GM18873 (cell line): ENCODE measurements at regions not wholly inside any gene's neighbourhood (a gene's known extent, or its start where the extent isn't known, plus 50 kb on each side); places are given as distances from the start of the nearest gene placed in this dataset.
"Not testable (repeated sequence)": the region's sequence is repeated elsewhere in the genome, so short reads cannot be mapped to it uniquely, and the experiment has no call there.

Source experiments
- ATAC-seq: cut with Tn5 transposase; IDR thresholded peaks from one replicate; pipeline ENCODE4 v1.9.1; 2021; ENCODE audit warnings: mild to moderate bottlenecking, moderate library complexity, moderate number of reproducible peaks; ENCODE audit not compliant: unreplicated experiment, low FRiP score

DNA sequence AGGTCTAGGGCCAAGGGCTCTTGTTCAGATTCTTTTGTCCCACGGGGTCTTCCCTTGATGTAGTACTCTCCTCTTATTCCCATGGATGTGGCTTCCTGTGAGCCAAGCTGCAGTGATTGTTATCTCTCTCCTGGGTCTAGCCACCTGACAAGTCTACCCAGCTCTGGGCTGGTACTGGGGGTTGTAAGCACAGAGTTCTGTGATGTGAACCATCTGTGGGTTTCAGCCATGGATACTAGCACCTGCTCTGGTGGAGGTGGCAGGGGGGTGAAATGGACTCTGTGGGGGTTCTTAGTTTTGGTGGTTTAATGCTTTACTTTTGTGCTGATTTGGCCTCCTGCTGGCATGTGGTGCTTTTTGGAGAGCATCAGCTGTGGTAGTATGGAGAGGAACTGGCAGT lies 350.8 kb downstream of the DNAJB9 start:
- no peak for ATAC-seq

DNA sequence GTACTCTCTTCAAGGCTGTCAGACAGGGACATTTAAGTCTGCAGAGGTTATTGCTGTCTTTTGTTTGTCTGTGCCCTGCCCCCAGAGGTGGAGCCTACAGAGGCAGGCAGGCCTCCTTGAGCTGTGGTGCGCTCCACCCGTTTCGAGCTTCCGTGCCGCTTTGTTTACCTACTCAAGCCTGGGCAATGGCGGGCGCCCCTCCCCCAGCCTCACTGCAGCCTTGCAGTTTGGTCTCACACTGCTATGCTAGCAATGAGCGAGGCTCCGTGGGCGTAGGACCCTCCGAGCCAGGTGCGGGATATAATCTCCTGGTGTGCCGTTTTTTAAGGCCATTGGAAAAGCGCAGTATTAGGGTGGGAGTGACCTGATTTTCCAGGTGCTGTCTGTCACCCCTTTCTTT lies 373.4 kb downstream of the DNAJB9 start:
- not testable (repeated sequence) for ATAC-seq

DNA sequence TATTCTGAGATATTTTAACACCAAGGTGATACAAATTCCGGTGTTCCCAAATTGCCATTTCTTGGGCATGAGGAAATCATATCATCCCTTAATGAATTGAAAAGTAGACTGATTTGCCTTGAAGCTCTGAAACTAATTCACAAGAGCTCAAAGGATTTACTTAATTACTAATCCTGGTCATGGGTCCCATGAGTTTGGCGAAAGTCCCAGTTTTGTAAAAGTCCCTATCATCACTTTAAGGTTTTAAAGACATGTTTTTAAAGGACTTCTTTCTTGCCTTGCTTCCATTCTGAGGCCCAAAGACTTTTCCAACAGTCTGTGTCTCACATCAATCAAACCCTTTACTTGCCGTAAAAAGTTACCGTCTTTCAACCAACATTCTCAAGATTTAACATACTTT lies 377.9 kb downstream of the DNAJB9 start:
- no peak for ATAC-seq

DNA sequence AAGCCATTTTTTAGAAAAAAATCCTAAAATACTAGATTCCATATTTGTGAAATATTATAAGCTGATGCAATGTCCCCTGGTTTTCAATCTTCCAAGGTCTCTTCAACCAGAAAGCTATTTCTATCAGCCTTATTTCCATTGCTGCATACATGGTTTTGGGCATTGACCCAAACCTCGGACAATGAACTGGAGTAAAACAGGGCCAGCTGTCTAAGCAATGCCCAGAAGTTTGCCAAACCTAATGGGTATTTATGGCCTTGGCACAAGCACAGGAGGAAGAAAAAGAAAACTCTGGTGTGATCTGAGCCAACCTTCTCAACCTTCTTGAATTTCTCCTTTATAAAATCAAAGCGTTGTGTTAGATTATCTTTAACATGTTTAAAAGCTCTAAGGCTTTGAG lies 402.3 kb downstream of the DNAJB9 start:
- ATAC-seq, result no peak

DNA sequence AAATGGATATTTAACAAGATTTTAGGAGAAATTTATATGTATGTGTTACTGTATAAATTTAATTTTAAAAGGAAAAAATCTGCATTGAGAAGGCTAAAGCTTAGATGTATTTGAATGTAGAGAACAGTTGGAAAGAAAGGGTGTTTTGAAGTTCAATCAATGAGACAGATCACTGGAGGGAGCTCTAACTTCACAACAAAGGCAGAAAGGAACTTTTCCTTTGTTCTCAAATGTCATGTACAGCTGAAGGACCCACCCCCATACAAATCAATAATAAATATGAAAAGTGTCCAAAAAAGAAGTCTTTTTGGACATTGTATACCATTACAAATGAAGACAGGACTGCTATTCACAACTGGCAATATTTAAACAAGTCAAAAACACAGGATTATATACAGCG lies 403.4 kb downstream of the DNAJB9 start:
- no peak for ATAC-seq

DNA sequence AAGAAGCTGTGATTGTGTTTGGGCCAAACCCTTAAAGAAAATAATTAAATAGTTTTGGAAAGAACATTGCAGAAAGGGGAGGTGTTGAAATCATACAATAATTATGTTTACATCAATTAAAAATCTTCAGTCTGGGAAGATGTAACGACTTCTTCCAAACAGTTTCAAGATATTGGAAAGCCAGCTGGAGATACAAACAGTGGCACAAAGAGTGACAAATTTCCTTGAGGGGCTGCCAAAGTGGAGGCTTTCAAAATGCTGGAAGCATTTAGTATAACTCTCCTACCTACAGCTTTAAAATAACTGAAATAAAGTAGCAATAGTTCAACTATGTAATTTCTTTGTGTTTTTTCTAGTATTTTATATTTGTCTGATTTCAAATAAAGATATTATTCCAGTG lies 405.0 kb downstream of the DNAJB9 start:
- ATAC-seq, result no peak

DNA sequence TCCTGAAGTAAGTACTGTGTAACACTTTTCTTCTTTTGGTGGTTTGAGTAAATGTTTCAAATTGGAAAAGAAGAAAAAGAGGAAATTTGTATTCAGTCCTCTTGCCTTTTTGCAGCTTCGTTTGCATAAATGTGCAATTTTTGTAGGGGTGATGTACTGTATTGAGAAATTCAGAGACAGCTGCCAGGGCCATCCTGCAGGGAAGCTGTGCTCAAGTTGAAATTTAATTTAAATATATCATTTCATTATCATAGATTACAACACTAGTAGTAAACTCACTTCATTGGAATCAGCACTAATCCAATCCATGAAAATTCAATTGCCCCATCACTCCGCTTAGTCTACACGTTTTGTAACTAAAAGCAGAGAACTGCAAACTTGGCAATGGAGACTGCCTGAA lies 415.4 kb downstream of the DNAJB9 start:
- ATAC-seq, result no peak

DNA sequence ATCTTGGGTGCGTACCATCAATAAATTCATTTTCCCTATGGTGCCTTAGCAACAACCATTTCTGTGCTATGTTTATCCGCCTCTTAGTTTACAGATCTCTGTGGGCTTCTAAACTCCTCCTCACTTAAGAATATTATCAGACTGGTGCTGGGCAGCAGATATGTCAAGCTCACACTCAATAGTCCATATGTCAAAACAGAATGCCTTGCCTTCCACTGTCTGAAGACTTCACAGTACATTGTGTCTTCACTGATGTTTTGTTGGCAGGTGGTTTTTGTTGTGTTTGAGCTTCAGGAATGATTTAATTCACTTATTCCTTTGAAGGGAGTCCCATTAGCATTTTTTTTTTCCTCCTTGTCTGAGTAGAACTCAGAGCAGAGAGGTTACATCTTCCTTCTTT lies 419.6 kb downstream of the DNAJB9 start:
- no peak for ATAC-seq

DNA sequence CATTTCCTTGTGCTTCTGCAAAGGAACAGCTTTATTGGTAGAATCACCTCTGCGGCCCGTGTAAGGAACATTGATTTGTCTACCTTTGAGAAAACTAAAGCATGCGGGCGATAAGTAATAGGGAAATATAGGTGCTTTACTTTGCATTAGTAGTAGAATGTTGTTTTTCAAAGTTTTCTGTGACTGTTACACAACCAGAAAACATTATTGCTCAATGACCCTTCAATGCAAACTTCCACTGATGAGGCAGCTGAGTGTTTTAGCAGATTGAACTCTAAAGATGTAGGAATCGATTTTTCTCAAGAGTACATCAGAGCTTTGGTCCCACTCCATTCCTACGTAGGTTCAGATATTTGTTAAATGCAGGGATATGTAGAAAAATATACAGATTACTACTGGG lies 427.8 kb downstream of the DNAJB9 start:
- ATAC-seq, result no peak

DNA sequence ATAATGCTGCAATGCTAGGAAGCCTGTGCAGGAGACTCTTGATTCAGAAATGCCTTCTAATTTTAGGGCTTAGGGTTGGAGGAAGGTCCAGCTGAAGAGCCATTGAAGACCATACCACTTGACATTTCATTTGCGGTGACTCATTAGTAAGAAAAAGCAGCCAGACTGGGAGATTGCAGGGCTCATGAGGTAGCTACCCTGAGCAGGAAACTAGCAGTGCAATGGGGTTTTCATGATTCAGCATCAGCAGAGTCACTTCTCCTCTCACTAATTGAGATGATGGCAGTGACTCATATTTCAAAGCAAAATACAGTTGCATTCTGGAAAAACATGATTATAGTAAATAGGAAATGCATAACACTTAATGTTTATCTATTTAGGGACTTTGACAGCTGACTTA lies 434.1 kb downstream of the DNAJB9 start:
- ATAC-seq, result no peak

DNA sequence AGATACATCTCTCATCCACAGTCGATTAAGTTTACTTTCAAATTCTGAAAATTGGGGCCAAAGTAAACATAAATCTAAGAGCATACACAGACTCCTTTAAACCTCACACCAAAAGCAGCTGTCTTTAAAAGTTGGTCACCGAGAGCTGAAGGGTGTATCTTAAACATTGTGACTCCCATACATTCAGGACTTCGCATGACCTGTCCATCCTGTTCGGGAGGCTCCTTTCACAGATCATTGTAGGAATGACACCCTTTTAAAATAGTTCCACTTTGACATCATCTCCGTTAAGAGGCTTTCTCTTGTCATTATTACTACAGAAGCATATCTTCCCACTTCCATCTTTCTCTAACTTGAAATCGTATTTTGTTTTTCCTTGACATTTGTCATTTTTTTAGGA lies 440.0 kb downstream of the DNAJB9 start:
- ATAC-seq, result no peak

DNA sequence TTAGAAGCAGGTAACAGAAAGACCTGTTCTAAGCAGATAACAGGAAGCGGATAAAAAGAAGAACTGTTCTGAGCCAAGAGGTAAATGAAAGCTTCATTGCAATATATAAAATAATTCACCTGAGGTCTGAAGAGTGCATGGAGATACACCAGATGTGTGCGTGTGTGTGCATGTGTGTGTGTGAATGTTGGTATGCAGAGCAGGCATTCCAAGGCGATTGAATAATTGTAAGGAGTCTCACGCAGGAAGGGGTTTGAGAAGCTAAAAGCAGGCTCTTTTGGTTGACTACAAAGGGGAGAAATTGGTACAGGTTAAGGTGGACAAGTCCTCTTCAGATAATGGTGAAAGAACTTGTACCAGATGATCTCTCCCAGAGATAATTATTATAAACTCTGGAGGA lies 450.6 kb downstream of the DNAJB9 start:
- no peak for ATAC-seq

DNA sequence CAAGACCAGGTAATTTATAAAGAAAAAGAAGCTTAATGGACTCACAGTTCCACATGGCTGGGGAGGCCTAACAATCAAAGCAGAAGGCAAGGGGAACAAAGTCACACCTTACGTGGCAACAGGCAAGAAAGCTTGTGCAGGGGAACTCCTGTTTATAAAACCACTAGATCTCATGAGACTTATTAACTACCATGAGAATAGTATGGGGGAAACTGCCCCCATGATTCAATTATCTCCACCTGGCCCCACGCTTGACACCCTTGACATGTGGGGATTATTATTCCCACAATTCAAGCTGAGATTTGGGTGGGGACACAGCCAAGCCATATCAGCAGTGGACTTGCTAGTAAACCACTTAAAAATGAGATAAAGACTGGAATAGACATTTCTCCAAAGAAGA lies 451.7 kb downstream of the DNAJB9 start:
- no peak for ATAC-seq

DNA sequence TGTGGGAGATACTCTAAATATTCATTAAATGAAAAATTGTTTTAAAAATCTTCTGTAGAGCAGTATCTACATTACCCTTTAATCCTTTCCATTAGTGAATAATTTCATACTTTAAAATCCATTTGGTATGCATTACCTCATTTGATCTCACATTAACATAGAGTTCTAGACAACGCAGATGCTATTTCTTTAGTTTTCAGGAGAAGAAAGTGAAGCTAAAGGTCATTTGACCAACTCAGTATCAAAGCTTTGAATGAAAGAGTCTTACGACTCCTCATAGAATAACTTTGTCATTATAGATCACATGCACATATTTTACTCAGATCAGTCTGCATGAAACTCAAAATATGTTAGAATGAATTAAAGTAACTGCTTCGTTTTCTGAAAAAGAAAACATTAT lies 460.2 kb downstream of the DNAJB9 start:
- ATAC-seq, result no peak

DNA sequence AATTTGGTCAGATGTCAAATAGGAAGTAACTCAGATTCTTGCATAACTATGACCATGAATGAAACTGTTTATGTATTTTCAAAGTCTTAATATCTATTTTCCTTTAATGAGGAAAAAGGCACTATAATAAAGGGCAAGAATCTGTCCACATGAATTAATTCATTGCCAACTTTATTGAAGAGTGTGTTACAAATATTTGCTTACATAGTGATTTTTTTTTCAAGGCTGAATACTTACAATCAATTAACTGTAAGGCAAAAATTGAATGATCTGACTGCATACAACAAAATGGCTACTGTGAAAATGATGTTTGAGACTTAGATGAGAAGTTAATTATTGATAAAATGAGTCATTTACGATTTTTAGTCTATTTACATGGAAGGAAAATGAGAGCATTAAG lies 475.0 kb downstream of the DNAJB9 start:
- no peak for ATAC-seq

DNA sequence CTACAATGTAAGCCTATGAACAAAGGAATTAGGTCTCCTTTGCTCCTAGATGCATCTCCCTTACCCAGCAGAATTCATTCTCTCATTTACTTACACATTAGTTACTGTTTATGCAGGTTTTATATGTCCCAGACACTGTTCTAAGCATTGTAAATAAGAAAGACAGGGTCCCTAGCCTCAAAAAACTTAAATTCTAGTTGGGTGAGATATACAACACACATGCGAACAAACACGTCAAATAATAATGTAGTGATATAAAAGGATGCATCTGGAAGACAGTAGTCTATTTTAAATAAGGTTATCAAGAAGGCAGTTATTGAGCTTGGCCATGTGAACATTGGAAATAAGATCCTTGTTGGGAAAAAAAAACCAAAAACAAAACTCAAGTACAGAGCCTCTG lies 479.7 kb downstream of the DNAJB9 start:
- ATAC-seq, result no peak

DNA sequence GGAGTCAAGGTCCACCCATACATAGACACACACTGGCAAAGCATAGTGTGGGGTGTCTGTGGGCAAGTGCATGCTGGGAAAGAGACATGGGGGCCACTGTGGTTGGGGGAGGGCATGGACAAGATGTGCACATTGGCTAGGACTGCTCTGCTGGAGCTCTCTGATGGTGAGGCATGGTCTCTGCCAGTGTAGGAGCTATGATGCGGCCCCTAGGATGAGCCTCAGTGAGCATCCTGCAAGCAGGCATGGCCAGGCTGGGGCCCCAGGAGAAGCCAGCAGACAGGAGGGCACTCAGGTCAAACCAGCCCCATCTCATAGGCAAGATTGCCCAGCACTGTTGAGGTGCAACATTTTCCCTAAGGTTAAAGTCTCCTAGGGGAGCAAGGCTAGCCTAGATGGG lies 489.4 kb downstream of the DNAJB9 start:
- ATAC-seq, result no peak

DNA sequence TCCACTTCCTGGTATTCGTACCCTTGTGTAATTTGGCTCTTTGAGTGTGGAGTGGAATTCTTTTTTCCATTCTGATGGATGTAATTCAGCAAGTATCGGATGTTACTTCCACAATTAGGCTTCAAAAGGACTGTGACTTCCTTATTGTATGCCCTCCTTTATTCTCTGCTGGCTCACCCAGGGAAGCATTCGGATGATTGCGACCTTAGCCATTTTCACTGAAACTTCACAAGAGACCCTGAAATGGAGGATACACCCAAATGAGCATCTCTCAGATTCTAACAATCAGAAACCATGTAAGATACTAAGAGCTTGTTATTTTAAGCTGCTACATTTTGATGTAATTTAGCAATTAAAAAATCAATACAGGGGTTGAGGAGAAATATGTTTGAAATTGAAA lies 493.1 kb downstream of the DNAJB9 start:
- no peak for ATAC-seq

DNA sequence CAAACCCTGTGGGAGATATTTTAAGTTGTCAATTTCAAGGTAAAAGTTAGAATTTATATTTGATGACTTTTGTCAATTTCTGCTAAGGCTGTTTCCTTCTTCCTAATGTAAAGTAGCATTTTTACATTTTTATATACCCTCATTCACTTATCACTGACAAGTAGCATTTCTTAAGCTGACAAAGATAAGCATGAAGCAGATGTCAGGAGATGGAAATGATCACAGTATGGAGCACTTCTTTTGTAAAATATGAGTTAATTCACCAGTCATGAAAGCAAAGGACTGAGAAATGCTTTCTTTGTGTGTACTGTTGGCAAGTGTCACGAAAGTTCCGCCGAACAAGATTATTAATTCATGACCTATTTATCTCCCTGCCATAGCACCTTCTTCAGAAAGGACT lies 503.9 kb downstream of the DNAJB9 start:
- no peak for ATAC-seq

DNA sequence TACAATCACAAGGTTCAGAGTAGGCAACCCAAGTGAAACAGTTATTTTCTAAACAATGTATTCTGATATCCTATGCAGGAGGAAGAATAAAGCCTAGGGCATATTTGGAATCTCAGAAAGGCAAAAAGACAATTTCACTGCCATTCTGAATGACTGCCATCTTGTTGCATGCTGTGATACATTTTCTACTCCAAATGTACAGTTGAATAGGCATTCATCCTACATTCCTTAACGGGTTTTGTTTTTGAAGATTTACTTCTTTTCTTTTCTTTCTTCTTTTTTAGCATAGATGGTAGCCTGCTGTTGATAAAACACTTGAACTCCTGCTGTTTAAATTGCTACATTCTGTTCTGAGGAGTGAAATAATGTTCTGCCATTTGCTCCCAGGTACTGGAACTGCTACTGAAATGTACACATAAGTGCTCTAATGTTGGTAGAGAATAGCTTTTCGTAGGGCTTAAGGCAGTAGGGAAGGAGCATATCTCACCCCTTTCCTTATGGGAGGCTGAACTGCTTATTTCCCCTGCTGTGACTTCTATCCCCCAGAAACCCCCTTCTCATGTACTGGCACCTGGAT lies 506.8 kb downstream of the DNAJB9 start:
- no peak for ATAC-seq

DNA sequence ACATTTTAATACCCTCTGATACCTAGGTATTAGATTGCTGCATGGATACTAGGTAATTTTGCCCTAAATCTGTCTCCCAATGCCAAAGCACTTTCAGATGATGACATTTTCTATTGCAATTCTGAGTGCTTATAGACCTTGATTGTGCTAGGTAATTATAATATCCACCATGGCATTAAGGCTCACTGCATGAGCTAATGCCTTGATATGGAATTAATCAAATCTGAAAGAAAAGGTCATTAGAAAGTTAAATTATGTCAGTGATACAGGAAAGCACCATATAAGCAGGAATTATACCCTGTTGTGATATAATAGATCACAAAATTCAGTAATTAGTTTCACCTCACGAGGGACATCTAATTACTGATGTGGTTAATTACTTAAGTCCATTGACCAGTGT lies 521.4 kb downstream of the DNAJB9 start:
- ATAC-seq, result no peak

DNA sequence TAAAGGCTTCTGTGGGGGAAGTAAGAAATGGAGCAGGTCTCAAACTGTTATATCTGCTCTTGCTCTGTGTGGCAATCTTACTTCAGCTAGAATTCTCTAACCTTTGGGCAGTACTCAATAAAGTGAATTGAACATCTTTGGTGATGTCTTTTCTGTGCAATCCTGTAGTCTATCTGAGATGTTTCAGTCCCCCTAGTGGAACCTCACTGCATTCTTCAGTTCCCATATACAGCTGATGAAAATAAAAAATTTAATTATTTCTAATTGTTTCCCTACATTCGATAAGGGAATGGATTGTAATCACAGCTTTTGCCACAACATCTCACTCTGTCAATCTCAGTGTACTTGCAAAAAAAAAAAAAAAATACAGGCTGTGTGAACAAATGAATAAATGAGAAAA lies 522.6 kb downstream of the DNAJB9 start:
- no peak for ATAC-seq

DNA sequence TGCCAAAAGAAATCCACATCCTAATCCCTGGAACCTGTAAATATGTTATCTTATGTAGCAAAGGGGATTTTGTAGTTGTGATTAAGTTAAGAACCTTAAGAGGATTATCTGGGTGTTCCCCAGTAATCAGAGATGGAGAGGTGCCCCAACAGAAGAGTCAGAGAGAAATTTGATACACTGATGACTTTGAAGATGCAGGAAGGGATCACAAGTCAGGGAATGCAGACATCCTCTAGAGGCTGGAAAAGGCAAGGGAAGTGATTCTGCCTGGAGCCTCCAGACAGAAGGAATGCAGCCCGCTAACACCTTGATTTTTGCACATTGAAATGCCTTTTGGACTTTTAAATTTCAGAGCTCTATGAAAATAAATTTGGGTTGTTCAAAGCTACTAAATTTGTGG lies 531.7 kb downstream of the DNAJB9 start:
- no peak for ATAC-seq
